Endodermal cell (in vitro differentiated cells): ENCODE measurements at regions not wholly inside any gene's neighbourhood (a gene's known extent, or its start where the extent isn't known, plus 50 kb on each side); places are given as distances from the start of the nearest gene placed in this dataset.

Experiments used
- DNase-seq: peaks from one replicate; pipeline ENCODE4 v3.0.0-alpha.2; 2017
- H3K27ac ChIP-seq: 2 replicates; pipeline ENCODE4 v1.5.1; 2013; ENCODE audit warnings: mild to moderate bottlenecking, low read depth, low read length, moderate library complexity
- H3K27me3 ChIP-seq: 2 replicates; pipeline ENCODE4 v1.6.1; 2013; ENCODE audit warnings: mild to moderate bottlenecking, low read length, moderate library complexity; ENCODE audit not compliant: insufficient read depth, control insufficient read depth, poor library complexity, severe bottlenecking
- H3K36me3 ChIP-seq: 2 replicates; pipeline ENCODE4 v1.7.0; 2013; ENCODE audit warnings: mild to moderate bottlenecking, low read length, moderate library complexity; ENCODE audit not compliant: control insufficient read depth, insufficient read depth
- H3K4me1 ChIP-seq: one replicate; pipeline ENCODE4 v1.7.0; 2013; ENCODE audit warnings: low read length; ENCODE audit not compliant: control insufficient read depth, insufficient read depth
- H3K4me3 ChIP-seq: 2 replicates; pipeline ENCODE4 v1.5.1; 2013; ENCODE audit warnings: mild to moderate bottlenecking, low read length, moderate library complexity
- H3K9ac ChIP-seq: 2 replicates; pipeline ENCODE4 v1.6.1; 2013; ENCODE audit warnings: mild to moderate bottlenecking, low read length, moderate library complexity; ENCODE audit not compliant: poor library complexity, severe bottlenecking; ENCODE audit errors: extremely low read depth
- H3K9me3 ChIP-seq: 2 replicates; pipeline ENCODE4 v1.6.1; 2013; ENCODE audit warnings: mild to moderate bottlenecking, low read length, moderate library complexity; ENCODE audit not compliant: control insufficient read depth
- H3K27ac Mint-ChIP-seq: 2 replicates; pipeline ENCODE4 v1.8.0; 2020; ENCODE audit warnings: mixed read lengths
- H3K27me3 Mint-ChIP-seq: 2 replicates; pipeline ENCODE4 v1.8.0; 2021; ENCODE audit warnings: mild to moderate bottlenecking, mixed read lengths; ENCODE audit not compliant: insufficient read depth
- H3K36me3 Mint-ChIP-seq: 2 replicates; pipeline ENCODE4 v1.8.0; 2020; ENCODE audit warnings: low read depth, mixed read lengths
- H3K4me1 Mint-ChIP-seq: 2 replicates; pipeline ENCODE4 v1.8.0; 2020; ENCODE audit warnings: mixed read lengths
- H3K4me3 Mint-ChIP-seq: 2 replicates; pipeline ENCODE4 v1.8.0; 2020; ENCODE audit warnings: mild to moderate bottlenecking, moderate library complexity, mixed read lengths
- H3K9me3 Mint-ChIP-seq: 2 replicates; pipeline ENCODE4 v1.8.0; 2020; ENCODE audit warnings: mild to moderate bottlenecking, mixed read lengths
- WGBS, 2 experiments: methylation state at CpG; one replicate each; pipeline versions ENCODE4 v1.1.5 to v1.1.7; 2013; ENCODE audit warnings: missing lambda C conversion rate in 2 of 2, mixed read lengths in 1 of 2; ENCODE audit not compliant: insufficient coverage in 1 of 2, insufficient read length in 1 of 2; 5-methylcytosine and 5-hydroxymethylcytosine counted together
- TF ChIP-seq, protein P1 (sequence below): fragments of 200-600 bp; sonication (generic); conservative IDR thresholded peaks from 2 replicates; pipeline ENCODE4 v1.5.0; 2021; ENCODE audit warnings: antibody characterized with exemption, mild to moderate bottlenecking

DNA sequence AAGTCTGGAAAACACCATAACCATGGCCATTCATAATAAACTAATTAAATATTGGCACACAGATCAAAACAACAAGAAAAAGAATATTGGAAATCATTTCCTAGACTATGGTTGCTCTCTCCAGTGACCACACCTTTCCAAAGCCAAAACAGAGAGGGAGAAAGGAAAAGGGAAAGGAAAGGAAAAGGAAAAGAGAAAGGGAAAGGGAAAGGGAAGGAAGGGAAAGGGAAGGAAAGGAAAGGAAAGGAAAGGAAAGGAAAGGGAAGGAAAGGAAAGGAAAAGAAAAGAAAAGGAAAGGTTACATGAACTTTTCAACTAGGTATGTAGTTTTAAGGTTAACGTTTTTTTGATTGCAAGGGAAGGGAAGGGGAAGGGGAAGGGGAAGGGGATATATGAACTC lies 360.5 kb upstream of the SLC39A10 start:
- Histone ChIP-seq H3K9ac (no peak overlapping the region), H3K4me3 (no peak overlapping the region), H3K27ac (no peak overlapping the region), H3K27me3 (no peaks in the 10 kb centered on the region), H3K36me3 (no peaks in the 10 kb centered on the region), H3K9me3 (no peaks in the 10 kb centered on the region), H3K4me1 (no peaks in the 10 kb centered on the region)
- no peak for DNase-seq
- Mint-ChIP-seq H3K36me3 (no peaks in the 10 kb centered on the region), H3K4me3 (no peak overlapping the region), H3K27me3 (peaks cover 28% of the 10 kb centered on the region), H3K27ac (no peak overlapping the region), H3K9me3 (peaks cover 17% of the 10 kb centered on the region), H3K4me1 (no peaks in the 10 kb centered on the region)
- TF ChIP-seq, protein P1, sequence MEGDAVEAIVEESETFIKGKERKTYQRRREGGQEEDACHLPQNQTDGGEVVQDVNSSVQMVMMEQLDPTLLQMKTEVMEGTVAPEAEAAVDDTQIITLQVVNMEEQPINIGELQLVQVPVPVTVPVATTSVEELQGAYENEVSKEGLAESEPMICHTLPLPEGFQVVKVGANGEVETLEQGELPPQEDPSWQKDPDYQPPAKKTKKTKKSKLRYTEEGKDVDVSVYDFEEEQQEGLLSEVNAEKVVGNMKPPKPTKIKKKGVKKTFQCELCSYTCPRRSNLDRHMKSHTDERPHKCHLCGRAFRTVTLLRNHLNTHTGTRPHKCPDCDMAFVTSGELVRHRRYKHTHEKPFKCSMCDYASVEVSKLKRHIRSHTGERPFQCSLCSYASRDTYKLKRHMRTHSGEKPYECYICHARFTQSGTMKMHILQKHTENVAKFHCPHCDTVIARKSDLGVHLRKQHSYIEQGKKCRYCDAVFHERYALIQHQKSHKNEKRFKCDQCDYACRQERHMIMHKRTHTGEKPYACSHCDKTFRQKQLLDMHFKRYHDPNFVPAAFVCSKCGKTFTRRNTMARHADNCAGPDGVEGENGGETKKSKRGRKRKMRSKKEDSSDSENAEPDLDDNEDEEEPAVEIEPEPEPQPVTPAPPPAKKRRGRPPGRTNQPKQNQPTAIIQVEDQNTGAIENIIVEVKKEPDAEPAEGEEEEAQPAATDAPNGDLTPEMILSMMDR, result no peak
- WGBS, 2 experiments, result 83 to 85% methylated on average over 1 of the region's 1 CpG

DNA sequence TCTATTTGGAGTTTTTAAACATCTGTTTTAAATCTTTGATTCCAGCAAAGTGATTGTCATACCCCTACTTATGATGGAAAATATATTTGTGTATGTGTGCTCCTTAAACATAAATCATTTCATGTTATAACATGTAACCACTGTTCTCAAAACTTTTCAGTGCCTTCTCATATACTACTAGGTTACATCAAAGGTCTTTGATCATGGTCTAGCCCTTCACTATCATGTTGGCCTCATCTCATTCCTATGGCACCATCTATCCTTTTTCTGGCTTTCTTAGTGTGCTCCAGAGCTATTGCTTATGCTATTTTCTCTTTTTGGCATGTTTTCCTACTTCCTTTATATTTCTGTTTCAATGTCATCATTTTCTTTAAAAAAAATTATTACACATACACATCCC lies 367.9 kb upstream of the SLC39A10 start:
- Histone ChIP-seq H3K4me3 (no peak overlapping the region), H3K27me3 (no peaks in the 10 kb centered on the region), H3K36me3 (no peaks in the 10 kb centered on the region), H3K4me1 (no peaks in the 10 kb centered on the region), H3K9me3 (no peaks in the 10 kb centered on the region), H3K9ac (no peak overlapping the region), H3K27ac (no peak overlapping the region)
- no peak for DNase-seq
- peaks cover 7% of the 10 kb centered on the region for H3K27me3 Mint-ChIP-seq
- H3K27ac Mint-ChIP-seq, result no peak overlapping the region
- no peak overlapping the region for H3K4me3 Mint-ChIP-seq
- no peaks in the 10 kb centered on the region for H3K36me3 Mint-ChIP-seq
- peaks cover 3% of the 10 kb centered on the region for H3K9me3 Mint-ChIP-seq
- TF ChIP-seq, protein P1, result no peak
- H3K4me1 Mint-ChIP-seq, result peaks cover 5% of the 10 kb centered on the region

DNA sequence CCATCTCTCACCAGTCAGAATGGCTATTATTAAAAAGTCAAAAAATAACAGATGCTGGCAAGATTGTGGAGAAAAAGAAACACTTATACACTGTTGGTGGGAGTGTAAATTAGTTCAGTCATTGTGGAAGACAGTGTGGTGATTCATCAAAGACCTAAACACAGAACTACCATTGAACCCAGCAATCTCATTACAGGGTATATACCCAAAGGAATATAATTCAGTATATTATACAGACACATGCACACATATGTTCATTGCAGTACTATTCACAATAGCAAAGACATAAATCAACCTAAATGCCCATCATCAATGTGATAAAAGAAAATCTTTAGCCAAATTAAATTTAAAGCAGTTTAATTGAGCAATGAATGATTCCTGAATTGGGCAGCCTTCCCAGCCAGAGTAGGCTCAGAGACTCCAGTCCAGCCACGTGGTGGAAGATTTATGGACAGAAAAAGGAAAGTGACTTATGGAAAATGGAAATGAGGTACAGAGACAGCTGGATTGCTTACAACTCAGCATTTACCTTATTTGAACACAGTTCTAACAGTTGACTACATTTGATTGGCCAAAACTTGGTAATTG lies 377.1 kb upstream of the SLC39A10 start:
- H3K4me1 ChIP-seq, result no peaks in the 10 kb centered on the region
- TF ChIP-seq, protein P1, result no peak
- H3K4me3 ChIP-seq, result no peak overlapping the region
- peaks cover 11% of the 10 kb centered on the region for H3K9me3 ChIP-seq
- no peak overlapping the region for H3K9ac ChIP-seq
- DNase-seq, result no peak
- H3K27ac Mint-ChIP-seq, result no peak overlapping the region
- no peak overlapping the region for H3K27ac ChIP-seq
- H3K27me3 Mint-ChIP-seq, result peaks cover 14% of the 10 kb centered on the region
- no peaks in the 10 kb centered on the region for H3K36me3 ChIP-seq
- peaks cover 6% of the 10 kb centered on the region for H3K27me3 ChIP-seq
- 79% methylated on average over 1 of the region's 1 CpG; no CpG with 5 or more reads in 1 of the 2 experiments for WGBS, 2 experiments
- H3K36me3 Mint-ChIP-seq, result no peaks in the 10 kb centered on the region
- H3K4me1 Mint-ChIP-seq, result peaks cover 2% of the 10 kb centered on the region
- no peaks in the 10 kb centered on the region for H3K9me3 Mint-ChIP-seq
- H3K4me3 Mint-ChIP-seq, result no peak overlapping the region
